KMS-11 (cell line): ENCODE measurements at regions not wholly inside any gene's neighbourhood (a gene's known extent, or its start where the extent isn't known, plus 50 kb on each side); places are given as distances from the start of the nearest gene placed in this dataset.

Experiments used
- H2AFZ ChIP-seq: fragments of 200-600 bp; sonication (generic); 2 replicates; pipeline ENCODE4 v1.6.1; 2016; ENCODE audit warnings: antibody characterized with exemption, mixed run types, low read depth
- H3K27ac ChIP-seq: fragments of 200-600 bp; sonication (generic); 2 replicates; pipeline ENCODE4 v1.6.1; 2016; ENCODE audit warnings: mild to moderate bottlenecking, mixed run types
- H3K27me3 ChIP-seq: fragments of 200-600 bp; sonication (generic); 2 replicates; pipeline ENCODE4 v1.6.1; 2017; ENCODE audit warnings: mild to moderate bottlenecking, low read depth, mixed run types, moderate library complexity; ENCODE audit not compliant: insufficient read depth
- H3K36me3 ChIP-seq: fragments of 200-600 bp; sonication (generic); 2 replicates; pipeline ENCODE4 v1.6.1; 2017; ENCODE audit warnings: mild to moderate bottlenecking, mixed run types; ENCODE audit not compliant: insufficient read depth
- H3K4me1 ChIP-seq: fragments of 200-600 bp; sonication (generic); 2 replicates; pipeline ENCODE4 v1.6.1; 2016; ENCODE audit warnings: mild to moderate bottlenecking, low read depth, mixed run types; ENCODE audit not compliant: poor library complexity, severe bottlenecking
- H3K4me2 ChIP-seq: fragments of 200-600 bp; sonication (generic); 2 replicates; pipeline ENCODE4 v1.7.0; 2016; ENCODE audit warnings: mild to moderate bottlenecking, mixed run types
- H3K4me3 ChIP-seq: fragments of 200-600 bp; sonication (generic); IDR thresholded peaks from 2 replicates; pipeline ENCODE4 v1.6.1; 2017; ENCODE audit warnings: low read depth, low read length, mixed read lengths; ENCODE audit not compliant: insufficient read depth
- H3K79me2 ChIP-seq: fragments of 200-600 bp; sonication (generic); 2 replicates; pipeline ENCODE4 v1.6.1; 2016; ENCODE audit warnings: low read depth, mixed run types; ENCODE audit not compliant: insufficient read depth
- H3K9ac ChIP-seq: fragments of 200-600 bp; sonication (generic); 2 replicates; pipeline ENCODE4 v1.6.1; 2016; ENCODE audit warnings: mild to moderate bottlenecking, mixed run types
- H4K20me1 ChIP-seq: fragments of 200-600 bp; sonication (generic); 2 replicates; pipeline ENCODE4 v1.6.1; 2016; ENCODE audit warnings: mild to moderate bottlenecking, mixed run types; ENCODE audit not compliant: insufficient read depth
- CTCF ChIP-seq: fragments of 200-600 bp; sonication (generic); conservative IDR thresholded peaks from 2 replicates; pipeline ENCODE4 v1.6.1; 2017; ENCODE audit warnings: low read depth, mild to moderate bottlenecking, antibody characterized with exemption, low read length, moderate library complexity, mixed read lengths

DNA sequence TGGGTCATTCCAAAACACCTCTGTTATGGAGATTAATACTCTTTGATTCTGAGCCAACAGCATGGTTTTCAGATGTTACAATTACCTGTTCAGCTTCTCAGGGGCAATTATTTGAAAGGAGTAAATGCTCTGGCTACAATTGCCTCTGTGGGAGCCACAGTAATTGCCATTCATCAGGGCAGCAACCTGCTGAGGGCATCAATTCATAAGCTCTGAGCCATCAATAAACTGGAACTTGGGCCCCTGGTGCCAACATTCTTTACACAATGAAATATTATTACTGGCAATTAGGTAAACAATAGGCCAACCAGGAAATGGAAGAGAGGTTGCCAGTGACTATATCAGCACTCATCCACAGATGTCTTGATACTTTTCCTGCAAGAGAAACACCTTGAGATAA, 660.8 kb downstream of the MECOM start:
- no peak overlapping the region for H3K27ac ChIP-seq
- no peak overlapping the region for H2AFZ ChIP-seq
- H3K36me3 ChIP-seq, result no peaks in the 10 kb centered on the region
- no peak overlapping the region for H3K4me2 ChIP-seq
- no peaks in the 10 kb centered on the region for H3K79me2 ChIP-seq
- no peak overlapping the region for H3K9ac ChIP-seq
- no peaks in the 10 kb centered on the region for H4K20me1 ChIP-seq
- H3K4me1 ChIP-seq, result peaks cover 10% of the 10 kb centered on the region
- H3K4me3 ChIP-seq, result no peak overlapping the region
- TF ChIP-seq CTCF, result no peak
- H3K27me3 ChIP-seq, result no peaks in the 10 kb centered on the region

GRCh38 chr3:168998792-168999191, 664.7 kb downstream of the MECOM start:
- H3K4me2 ChIP-seq, result no peak overlapping the region
- H3K27me3 ChIP-seq, result no peaks in the 10 kb centered on the region
- H3K36me3 ChIP-seq, result no peaks in the 10 kb centered on the region
- H3K4me3 ChIP-seq, result no peak overlapping the region
- no peak overlapping the region for H2AFZ ChIP-seq
- no peak overlapping the region for H3K27ac ChIP-seq
- H4K20me1 ChIP-seq, result no peaks in the 10 kb centered on the region
- no peak for TF ChIP-seq CTCF
- H3K79me2 ChIP-seq, result no peaks in the 10 kb centered on the region
- H3K9ac ChIP-seq, result no peak overlapping the region
- no peaks in the 10 kb centered on the region for H3K4me1 ChIP-seq

GRCh38 chr3:168997488-168997887, 666.0 kb downstream of the MECOM start:
- Histone ChIP-seq H3K4me3 (no peak overlapping the region), H3K36me3 (no peaks in the 10 kb centered on the region), H3K27me3 (no peaks in the 10 kb centered on the region), H3K4me2 (no peak overlapping the region), H3K79me2 (no peaks in the 10 kb centered on the region), H3K27ac (no peak overlapping the region), H3K9ac (no peak overlapping the region), H4K20me1 (no peaks in the 10 kb centered on the region), H2AFZ (no peak overlapping the region), H3K4me1 (no peaks in the 10 kb centered on the region)
- TF ChIP-seq CTCF, result no peak

GRCh38 chr3:168996622-168997021, 666.9 kb downstream of the MECOM start:
- Histone ChIP-seq H3K4me1 (no peaks in the 10 kb centered on the region), H2AFZ (peak overlapping the region; percentile 1; the same call in 1 of the 2 replicates), H3K79me2 (no peaks in the 10 kb centered on the region), H3K4me2 (no peak overlapping the region), H3K4me3 (no peak overlapping the region), H3K36me3 (no peaks in the 10 kb centered on the region), H3K27ac (no peak overlapping the region), H4K20me1 (no peaks in the 10 kb centered on the region), H3K9ac (no peak overlapping the region), H3K27me3 (no peaks in the 10 kb centered on the region)
- TF ChIP-seq CTCF, result no peak
